Panc1 (cell line): ENCODE measurements at regions not wholly inside any gene's neighbourhood (a gene's known extent, or its start where the extent isn't known, plus 50 kb on each side); places are given as distances from the start of the nearest gene placed in this dataset.

Experiments
- ATAC-seq: fragments of 200-7000 bp; cut with Tn5 transposase; 2 replicates; pipeline ENCODE4 v1.9.1; 2020; ENCODE audit warnings: mild to moderate bottlenecking, moderate library complexity
- BruUV-seq: library from RNA; stranded (reverse); fragments of 400-500 nt; replicated peaks from 2 replicates; lab custom pipeline; 2021; lab: Mats Ljungman, UMichigan
- CTCF ChIA-PET: fragments of 300-600 bp; sonication (Branson Sonifier 250); formaldehyde crosslinking; loops from one replicate; lab custom pipeline; 2022; ENCODE audit warnings: antibody characterized with exemption; lab: Charles Lee
- POLR2A ChIA-PET: fragments of 300-600 bp; sonication (Branson Sonifier 250); formaldehyde crosslinking; loops from one replicate; lab custom pipeline; 2022; ENCODE audit warnings: antibody characterized with exemption; lab: Charles Lee
- DNase-seq: peaks from one replicate; pipeline ENCODE4 v3.0.0-alpha.2; 2010; ENCODE audit warnings: low read depth, low spot score
- H3K27ac ChIP-seq: 2 replicates; pipeline ENCODE4 v1.5.1; 2011; ENCODE audit warnings: mild to moderate bottlenecking, low read length, inconsistent platforms
- H3K27me3 ChIP-seq: fragments of 200-500 bp; sonication (Bioruptor generic); 2 replicates; pipeline ENCODE4 v1.6.0; 2014; ENCODE audit warnings: low read length, inconsistent platforms; ENCODE audit not compliant: control insufficient read depth, insufficient read depth
- H3K36me3 ChIP-seq: fragments of 200-500 bp; sonication (Bioruptor generic); 2 replicates; pipeline ENCODE4 v1.5.1; 2014; ENCODE audit warnings: inconsistent platforms, mild to moderate bottlenecking, low read length, moderate library complexity; ENCODE audit not compliant: control insufficient read depth, insufficient read depth
- H3K4me1 ChIP-seq: 2 replicates; pipeline ENCODE4 v1.5.1; 2011; ENCODE audit warnings: inconsistent platforms, mild to moderate bottlenecking, low read length, moderate library complexity; ENCODE audit not compliant: control insufficient read depth, insufficient read depth
- H3K4me3 ChIP-seq, 2 experiments: 2 replicates each; pipeline ENCODE4 v1.5.1; 2011 to 2012; ENCODE audit warnings: low read depth in 2 of 2, low read length in 2 of 2, mild to moderate bottlenecking in 2 of 2, inconsistent platforms in 1 of 2, moderate library complexity in 1 of 2
- H3K9me3 ChIP-seq: fragments of 200-500 bp; sonication (Bioruptor generic); 2 replicates; pipeline ENCODE4 v1.5.1; 2014; ENCODE audit warnings: low read depth, mild to moderate bottlenecking, inconsistent platforms, low read length, moderate library complexity; ENCODE audit not compliant: control insufficient read depth, insufficient read depth
- POLR2AphosphoS5 ChIP-seq: IDR thresholded peaks from 2 replicates; pipeline ENCODE4 v1.6.1; 2012; ENCODE audit warnings: mild to moderate bottlenecking, low read depth, low read length, moderate library complexity
- SIN3A ChIP-seq: IDR thresholded peaks from 2 replicates; pipeline ENCODE4 v1.6.1; 2012; ENCODE audit warnings: low read depth, mild to moderate bottlenecking, low read length, moderate library complexity, borderline replicate concordance; ENCODE audit not compliant: insufficient read depth
- TCF7L2 ChIP-seq: IDR thresholded peaks from 2 replicates; pipeline ENCODE4 v1.6.1; 2011; ENCODE audit warnings: mild to moderate bottlenecking, low read depth, low read length, inconsistent platforms
- in situ Hi-C: cut with HindIII; loops from 2 replicates; pipeline ENCODE4 v1.10.0; 2016; ENCODE audit warnings: low sequenced_read_pairs, low pct_unique_long_range_greater_than_20kb
- intact Hi-C: fragments of 100-400 bp; cut with micrococcal nuclease; formaldehyde crosslinking; loops from one replicate; pipeline ENCODE4 v1.10.0; 2022; ENCODE audit not compliant: unreplicated experiment
- TF ChIP-seq, protein P1 (sequence below): fragments of 450-650 bp; IDR thresholded peaks from 2 replicates; pipeline ENCODE4 v1.5.1; 2017; ENCODE audit warnings: mild to moderate bottlenecking
- TF ChIP-seq, protein P2 (sequence below), 2 experiments: IDR thresholded peaks; 2 replicates each; pipeline ENCODE4 v1.6.1; 2011 to 2012; ENCODE audit warnings: low read depth in 2 of 2, control low read depth in 1 of 2, low read length in 1 of 2, mild to moderate bottlenecking in 1 of 2, moderate library complexity in 1 of 2; ENCODE audit not compliant: insufficient read depth in 1 of 2

DNA sequence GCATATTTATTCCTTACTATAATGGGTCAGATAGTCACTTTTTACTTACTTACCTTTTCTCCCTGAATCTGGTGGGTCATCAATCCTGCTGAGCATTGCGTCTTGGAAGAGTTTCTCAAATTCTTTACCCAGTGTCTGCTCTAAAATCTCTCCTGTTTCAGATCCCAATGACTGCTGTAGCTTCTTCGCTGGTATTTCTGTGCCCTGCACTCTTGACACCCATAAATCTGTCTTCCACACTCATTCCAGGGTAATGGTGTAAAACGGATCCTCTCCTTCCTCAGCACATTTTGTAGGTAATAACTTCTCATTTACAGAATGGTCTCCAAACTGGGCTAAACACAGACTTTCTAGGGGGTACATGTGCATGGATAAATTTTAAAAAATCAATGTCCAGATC is 407.4 kb downstream of the DMAC1 start:
- H3K4me1 ChIP-seq = no peaks in the 10 kb centered on the region
- ATAC-seq = no peak
- POLR2A ChIA-PET = no interaction called here
- BruUV-seq = no TSS peak
- no peak overlapping the region for H3K27ac ChIP-seq
- TF ChIP-seq, protein P1, sequence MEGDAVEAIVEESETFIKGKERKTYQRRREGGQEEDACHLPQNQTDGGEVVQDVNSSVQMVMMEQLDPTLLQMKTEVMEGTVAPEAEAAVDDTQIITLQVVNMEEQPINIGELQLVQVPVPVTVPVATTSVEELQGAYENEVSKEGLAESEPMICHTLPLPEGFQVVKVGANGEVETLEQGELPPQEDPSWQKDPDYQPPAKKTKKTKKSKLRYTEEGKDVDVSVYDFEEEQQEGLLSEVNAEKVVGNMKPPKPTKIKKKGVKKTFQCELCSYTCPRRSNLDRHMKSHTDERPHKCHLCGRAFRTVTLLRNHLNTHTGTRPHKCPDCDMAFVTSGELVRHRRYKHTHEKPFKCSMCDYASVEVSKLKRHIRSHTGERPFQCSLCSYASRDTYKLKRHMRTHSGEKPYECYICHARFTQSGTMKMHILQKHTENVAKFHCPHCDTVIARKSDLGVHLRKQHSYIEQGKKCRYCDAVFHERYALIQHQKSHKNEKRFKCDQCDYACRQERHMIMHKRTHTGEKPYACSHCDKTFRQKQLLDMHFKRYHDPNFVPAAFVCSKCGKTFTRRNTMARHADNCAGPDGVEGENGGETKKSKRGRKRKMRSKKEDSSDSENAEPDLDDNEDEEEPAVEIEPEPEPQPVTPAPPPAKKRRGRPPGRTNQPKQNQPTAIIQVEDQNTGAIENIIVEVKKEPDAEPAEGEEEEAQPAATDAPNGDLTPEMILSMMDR = no peak
- TF ChIP-seq, protein P2, sequence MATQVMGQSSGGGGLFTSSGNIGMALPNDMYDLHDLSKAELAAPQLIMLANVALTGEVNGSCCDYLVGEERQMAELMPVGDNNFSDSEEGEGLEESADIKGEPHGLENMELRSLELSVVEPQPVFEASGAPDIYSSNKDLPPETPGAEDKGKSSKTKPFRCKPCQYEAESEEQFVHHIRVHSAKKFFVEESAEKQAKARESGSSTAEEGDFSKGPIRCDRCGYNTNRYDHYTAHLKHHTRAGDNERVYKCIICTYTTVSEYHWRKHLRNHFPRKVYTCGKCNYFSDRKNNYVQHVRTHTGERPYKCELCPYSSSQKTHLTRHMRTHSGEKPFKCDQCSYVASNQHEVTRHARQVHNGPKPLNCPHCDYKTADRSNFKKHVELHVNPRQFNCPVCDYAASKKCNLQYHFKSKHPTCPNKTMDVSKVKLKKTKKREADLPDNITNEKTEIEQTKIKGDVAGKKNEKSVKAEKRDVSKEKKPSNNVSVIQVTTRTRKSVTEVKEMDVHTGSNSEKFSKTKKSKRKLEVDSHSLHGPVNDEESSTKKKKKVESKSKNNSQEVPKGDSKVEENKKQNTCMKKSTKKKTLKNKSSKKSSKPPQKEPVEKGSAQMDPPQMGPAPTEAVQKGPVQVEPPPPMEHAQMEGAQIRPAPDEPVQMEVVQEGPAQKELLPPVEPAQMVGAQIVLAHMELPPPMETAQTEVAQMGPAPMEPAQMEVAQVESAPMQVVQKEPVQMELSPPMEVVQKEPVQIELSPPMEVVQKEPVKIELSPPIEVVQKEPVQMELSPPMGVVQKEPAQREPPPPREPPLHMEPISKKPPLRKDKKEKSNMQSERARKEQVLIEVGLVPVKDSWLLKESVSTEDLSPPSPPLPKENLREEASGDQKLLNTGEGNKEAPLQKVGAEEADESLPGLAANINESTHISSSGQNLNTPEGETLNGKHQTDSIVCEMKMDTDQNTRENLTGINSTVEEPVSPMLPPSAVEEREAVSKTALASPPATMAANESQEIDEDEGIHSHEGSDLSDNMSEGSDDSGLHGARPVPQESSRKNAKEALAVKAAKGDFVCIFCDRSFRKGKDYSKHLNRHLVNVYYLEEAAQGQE (IDR thresholded peaks at IDR 0.05; ENCODE audit: insufficient read depth in 1 of 2, low read depth in 2 of 2, low read length in 1 of 2) = no peak
- H3K36me3 ChIP-seq = no peaks in the 10 kb centered on the region
- H3K4me3 ChIP-seq = no peak overlapping the region
- no peaks in the 10 kb centered on the region for H3K9me3 ChIP-seq
- intact Hi-C loops (no loop called here), in situ Hi-C loops (no loop called here)
- CTCF ChIA-PET = no interaction called here
- H3K27me3 ChIP-seq = no peaks in the 10 kb centered on the region
- no peak for DNase-seq

DNA sequence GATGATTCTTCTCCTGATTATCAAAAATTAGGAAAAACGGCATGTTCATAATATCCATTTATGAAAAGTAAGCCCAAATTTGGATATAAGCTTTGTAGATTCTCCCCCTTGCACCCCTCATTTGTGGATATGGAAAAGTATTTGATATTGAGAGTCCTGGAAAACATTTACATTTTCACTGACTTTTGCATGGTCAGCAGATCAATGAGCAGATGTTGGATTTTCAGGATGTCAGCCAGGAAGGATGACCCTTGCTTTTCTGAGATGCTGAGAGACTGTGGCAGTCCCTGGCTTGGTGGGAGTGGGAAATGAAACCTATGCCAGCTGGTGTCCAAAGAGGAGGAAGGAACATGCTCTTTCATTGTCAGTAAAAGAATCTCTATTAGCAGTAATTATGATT is 410.8 kb downstream of the DMAC1 start:
- BruUV-seq = no TSS peak
- TF ChIP-seq, protein P2 (IDR thresholded peaks at IDR 0.05; ENCODE audit: insufficient read depth in 1 of 2, low read depth in 2 of 2, low read length in 1 of 2) = no peak
- TF ChIP-seq POLR2AphosphoS5 (no peak), SIN3A (no peak), TCF7L2 (no peak)
- TF ChIP-seq, protein P1 = no peak
- Histone ChIP-seq H3K27me3 (no peaks in the 10 kb centered on the region), H3K9me3 (no peaks in the 10 kb centered on the region), H3K4me1 (no peaks in the 10 kb centered on the region), H3K36me3 (no peaks in the 10 kb centered on the region), H3K4me3 (no peak overlapping the region), H3K27ac (no peak overlapping the region)
- ChIA-PET POLR2A (no interaction called here), CTCF (no interaction called here)
- in situ Hi-C loops (no loop called here), intact Hi-C loops (no loop called here)
- DNase-seq (no peak), ATAC-seq (no peak)
